Astrocyte (in vitro differentiated cells and primary cell): ENCODE measurements at regions not wholly inside any gene's neighbourhood (a gene's known extent, or its start where the extent isn't known, plus 50 kb on each side); places are given as distances from the start of the nearest gene placed in this dataset.

ENCODE experiments used
- DNase-seq: peaks from one replicate; pipeline ENCODE4 v3.0.0-alpha.2; 2010; ENCODE audit warnings: low read depth
- FAIRE-seq: peaks from 2 replicates; lab custom pipeline; 2011; peaks lifted over from hg19 to GRCh38; lab: Jason Lieb, UNC
- H2AFZ ChIP-seq: 2 replicates; pipeline ENCODE4 v1.6.0; 2012; ENCODE audit warnings: low read depth, low read length, inconsistent platforms
- H3K27ac ChIP-seq: 2 replicates; pipeline ENCODE4 v1.5.1; 2011; ENCODE audit warnings: low read depth, low read length, inconsistent platforms
- H3K27me3 ChIP-seq: 2 replicates; pipeline ENCODE4 v1.6.0; 2011; ENCODE audit warnings: low read length, inconsistent platforms; ENCODE audit not compliant: insufficient read depth
- H3K36me3 ChIP-seq: 2 replicates; pipeline ENCODE4 v1.5.1; 2011; ENCODE audit warnings: low read length, inconsistent platforms; ENCODE audit not compliant: insufficient read depth
- H3K4me1 ChIP-seq: 2 replicates; pipeline ENCODE4 v1.5.1; 2011; ENCODE audit warnings: low read length, inconsistent platforms; ENCODE audit not compliant: insufficient read depth
- H3K4me2 ChIP-seq: 2 replicates; pipeline ENCODE4 v1.6.0; 2012; ENCODE audit warnings: low read length, inconsistent platforms
- H3K4me3 ChIP-seq: 2 replicates; pipeline ENCODE4 v1.5.1; 2011; ENCODE audit warnings: low read depth, mild to moderate bottlenecking, low read length, inconsistent platforms; ENCODE audit not compliant: insufficient read depth
- H3K79me2 ChIP-seq: 2 replicates; pipeline ENCODE4 v1.6.0; 2012; ENCODE audit warnings: mild to moderate bottlenecking, low read length, inconsistent platforms; ENCODE audit not compliant: insufficient read depth
- H3K9ac ChIP-seq: 2 replicates; pipeline ENCODE4 v1.6.0; 2012; ENCODE audit warnings: mild to moderate bottlenecking, low read length, inconsistent platforms
- H3K9me3 ChIP-seq: 2 replicates; pipeline ENCODE4 v1.5.1; 2012; ENCODE audit warnings: low read depth, mild to moderate bottlenecking, low read length, inconsistent platforms; ENCODE audit not compliant: insufficient read depth
- H4K20me1 ChIP-seq: 2 replicates; pipeline ENCODE4 v1.6.0; 2012; ENCODE audit warnings: low read length, inconsistent platforms; ENCODE audit not compliant: insufficient read depth
- H3K27ac Mint-ChIP-seq: one replicate; pipeline ENCODE4 v1.8.0; 2021; ENCODE audit warnings: mild to moderate bottlenecking, mixed read lengths; ENCODE audit not compliant: unreplicated experiment
- H3K27me3 Mint-ChIP-seq: one replicate; pipeline ENCODE4 v1.8.0; 2021; ENCODE audit warnings: low read depth, mixed read lengths; ENCODE audit not compliant: unreplicated experiment
- H3K36me3 Mint-ChIP-seq: one replicate; pipeline ENCODE4 v1.8.0; 2021; ENCODE audit warnings: low read depth, mixed read lengths; ENCODE audit not compliant: unreplicated experiment
- H3K4me1 Mint-ChIP-seq: one replicate; pipeline ENCODE4 v1.8.0; 2021; ENCODE audit warnings: low read depth, mixed read lengths; ENCODE audit not compliant: unreplicated experiment
- H3K4me3 Mint-ChIP-seq: one replicate; pipeline ENCODE4 v1.8.0; 2021; ENCODE audit warnings: mild to moderate bottlenecking, moderate library complexity, mixed read lengths; ENCODE audit not compliant: unreplicated experiment
- H3K9me3 Mint-ChIP-seq: one replicate; pipeline ENCODE4 v1.8.0; 2021; ENCODE audit warnings: mild to moderate bottlenecking, mixed read lengths; ENCODE audit not compliant: unreplicated experiment
- CTCF ChIP-seq: IDR thresholded peaks from 2 replicates; pipeline ENCODE4 v1.5.1; 2011; ENCODE audit warnings: low read depth, mild to moderate bottlenecking, inconsistent platforms, low read length, moderate library complexity; ENCODE audit not compliant: insufficient read depth
- EZH2 ChIP-seq: IDR thresholded peaks from 2 replicates; pipeline ENCODE4 v1.6.1; 2012; ENCODE audit warnings: mild to moderate bottlenecking, low read length, inconsistent platforms; ENCODE audit not compliant: insufficient read depth

DNA sequence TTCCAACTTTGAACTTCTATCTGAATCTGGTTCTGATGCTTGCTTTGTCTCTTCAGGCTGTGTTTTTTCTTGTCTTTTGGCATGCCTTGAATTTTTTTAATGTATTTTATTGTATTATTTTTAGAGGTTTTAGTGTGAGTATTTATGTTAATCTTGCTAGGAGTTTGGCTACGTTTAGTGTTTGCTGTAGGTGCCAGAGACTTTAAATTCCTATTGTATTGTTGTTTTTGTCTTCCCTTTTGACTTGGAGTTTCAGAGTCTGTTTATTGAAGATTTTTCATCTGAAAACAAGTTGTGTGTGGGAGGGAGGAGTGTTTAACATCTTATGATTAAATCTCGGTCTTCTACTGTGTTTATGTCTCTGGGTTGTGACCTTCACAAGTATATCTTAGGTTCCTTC lies 956.8 kb downstream of the TLE1 start:
- no peaks in the 10 kb centered on the region for H3K9me3 Mint-ChIP-seq
- H3K36me3 ChIP-seq = no peaks in the 10 kb centered on the region
- no peaks in the 10 kb centered on the region for H3K27me3 ChIP-seq
- no peaks in the 10 kb centered on the region for H4K20me1 ChIP-seq
- no peaks in the 10 kb centered on the region for H3K79me2 ChIP-seq
- no peak overlapping the region for H3K27ac ChIP-seq
- no peaks in the 10 kb centered on the region for H3K4me1 Mint-ChIP-seq
- no peaks in the 10 kb centered on the region for H3K27me3 Mint-ChIP-seq
- DNase-seq (no peak), FAIRE-seq (no peak)
- no peak overlapping the region for H3K4me3 ChIP-seq
- H3K4me1 ChIP-seq = no peaks in the 10 kb centered on the region
- H3K4me2 ChIP-seq = no peak overlapping the region
- no peaks in the 10 kb centered on the region for H3K9me3 ChIP-seq
- no peak overlapping the region for H3K4me3 Mint-ChIP-seq
- no peak overlapping the region for H3K9ac ChIP-seq
- H3K27ac Mint-ChIP-seq = no peak overlapping the region
- TF ChIP-seq CTCF (no peak), EZH2 (no peak)
- H3K36me3 Mint-ChIP-seq = no peaks in the 10 kb centered on the region
- no peak overlapping the region for H2AFZ ChIP-seq

DNA sequence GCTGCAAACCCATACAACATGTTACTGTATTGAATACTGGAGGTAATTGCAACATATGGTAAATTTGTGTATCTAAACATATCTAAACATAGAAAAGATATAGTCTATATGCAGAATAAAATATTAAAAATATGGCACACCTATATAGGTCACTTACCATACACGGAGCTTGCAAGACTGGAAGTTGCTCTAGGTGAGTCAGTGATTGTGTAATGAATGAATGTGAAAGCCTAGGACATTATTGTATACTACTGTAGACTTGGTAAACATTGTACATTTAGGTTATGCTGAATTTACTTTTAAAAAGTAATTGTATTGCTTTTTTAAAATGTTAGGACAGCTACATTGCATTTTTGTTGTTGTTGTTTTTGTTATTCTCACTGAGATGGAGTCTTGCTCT lies 968.8 kb downstream of the TLE1 start:
- Mint-ChIP-seq H3K9me3 (peaks cover 3% of the 10 kb centered on the region), H3K27me3 (no peaks in the 10 kb centered on the region), H3K36me3 (no peaks in the 10 kb centered on the region), H3K4me3 (no peak overlapping the region), H3K4me1 (no peaks in the 10 kb centered on the region), H3K27ac (no peak overlapping the region)
- H3K79me2 ChIP-seq = no peaks in the 10 kb centered on the region
- no peaks in the 10 kb centered on the region for H3K9me3 ChIP-seq
- no peak for FAIRE-seq
- H3K27me3 ChIP-seq = no peaks in the 10 kb centered on the region
- no peaks in the 10 kb centered on the region for H4K20me1 ChIP-seq
- no peak overlapping the region for H3K4me3 ChIP-seq
- H3K4me2 ChIP-seq = no peak overlapping the region
- H3K4me1 ChIP-seq = no peaks in the 10 kb centered on the region
- TF ChIP-seq EZH2 (no peak), CTCF (no peak)
- no peak overlapping the region for H3K27ac ChIP-seq
- DNase-seq = no peak
- no peaks in the 10 kb centered on the region for H3K36me3 ChIP-seq
- no peak overlapping the region for H2AFZ ChIP-seq
- H3K9ac ChIP-seq = no peak overlapping the region

DNA sequence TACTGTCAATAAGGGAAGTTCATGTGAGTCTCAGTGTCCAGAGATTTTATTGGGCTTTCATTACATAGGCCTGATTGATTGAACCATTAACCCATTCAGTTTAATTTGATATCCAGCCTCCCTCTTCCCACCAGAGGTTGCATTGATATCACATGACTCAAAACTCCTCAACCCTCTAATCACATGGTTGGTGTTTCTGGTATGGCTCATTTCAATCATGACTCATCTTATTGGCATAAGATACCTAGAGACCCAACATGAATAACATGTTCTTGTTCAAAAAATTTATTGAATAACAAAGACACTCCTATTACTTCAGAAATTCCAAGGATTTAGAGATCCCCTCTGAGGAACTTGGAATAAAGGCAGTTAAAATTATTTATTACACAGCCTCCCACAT lies 982.2 kb downstream of the TLE1 start:
- no peak for FAIRE-seq
- Mint-ChIP-seq H3K27me3 (no peaks in the 10 kb centered on the region), H3K27ac (no peak overlapping the region), H3K9me3 (peaks cover 4% of the 10 kb centered on the region), H3K4me1 (peaks cover 4% of the 10 kb centered on the region), H3K4me3 (no peak overlapping the region), H3K36me3 (no peaks in the 10 kb centered on the region)
- Histone ChIP-seq H3K9ac (no peak overlapping the region), H3K4me1 (no peaks in the 10 kb centered on the region), H3K9me3 (no peaks in the 10 kb centered on the region), H3K79me2 (no peaks in the 10 kb centered on the region), H3K36me3 (no peaks in the 10 kb centered on the region), H3K27ac (no peak overlapping the region), H2AFZ (no peak overlapping the region), H3K4me3 (no peak overlapping the region), H3K27me3 (no peaks in the 10 kb centered on the region), H4K20me1 (no peaks in the 10 kb centered on the region), H3K4me2 (no peak overlapping the region)
- DNase-seq = peak; percentile 50
- TF ChIP-seq EZH2 (no peak), CTCF (no peak)
